Heart left ventricle (tissue), 16 donors: ENCODE measurements at regions not wholly inside any gene's neighbourhood (a gene's known extent, or its start where the extent isn't known, plus 50 kb on each side); places are given as distances from the start of the nearest gene placed in this dataset.

Experiments used
- ATAC-seq, 4 donors: fragments of 200-7000 bp; cut with Tn5 transposase; one replicate each; pipeline ENCODE4 v1.9.1; 2020 to 2022; ENCODE audit warnings: moderate library complexity in 4 of 4, mild to moderate bottlenecking in 3 of 4, moderate number of reproducible peaks in 1 of 4
- DNase-seq, 5 donors: peaks; one replicate each; pipeline ENCODE4 v3.0.0-alpha.2; 2020
- H3K27ac ChIP-seq, 12 donors: fragments of 200-600 bp; sonication (generic) in 4 of 12; one replicate each; pipeline versions ENCODE4 v1.5.0 to v1.8.0; 2016 to 2022; ENCODE audit warnings: mild to moderate bottlenecking in 2 of 12
- H3K27me3 ChIP-seq, 9 donors: fragments of 200-600 bp; sonication (generic) in 2 of 9; one replicate each; pipeline versions ENCODE4 v1.5.1 to v1.8.0; 2016 to 2022; ENCODE audit warnings: mild to moderate bottlenecking in 3 of 9
- H3K36me3 ChIP-seq, 9 donors: fragments of 200-600 bp; sonication (generic) in 2 of 9; one replicate each; pipeline versions ENCODE4 v1.5.0 to v1.8.0; 2018 to 2022; ENCODE audit warnings: mild to moderate bottlenecking in 2 of 9
- H3K4me1 ChIP-seq, 12 donors: fragments of 200-600 bp; sonication (generic) in 4 of 12; one replicate each; pipeline versions ENCODE4 v1.5.0 to v1.8.0; 2016 to 2022; ENCODE audit warnings: mild to moderate bottlenecking in 3 of 12
- H3K4me3 ChIP-seq, 12 donors: fragments of 200-600 bp; sonication (generic) in 4 of 12; one replicate each; pipeline versions ENCODE4 v1.5.0 to v1.8.0; 2017 to 2022; ENCODE audit warnings: mild to moderate bottlenecking in 9 of 12, moderate library complexity in 4 of 12
- H3K9me3 ChIP-seq, 12 donors: fragments of 200-600 bp; sonication (generic) in 4 of 12; one replicate each; pipeline versions ENCODE4 v1.5.0 to v1.8.0; 2016 to 2022; ENCODE audit warnings: mild to moderate bottlenecking in 1 of 12
- CTCF ChIP-seq, 12 donors: fragments of 200-600 bp; sonication (generic) in 4 of 12; IDR thresholded peaks; one replicate each; pipeline versions ENCODE4 v1.5.0 to v1.8.0; 2018 to 2022; ENCODE audit warnings: antibody characterized with exemption in 12 of 12, mild to moderate bottlenecking in 5 of 12
- POLR2A ChIP-seq, 2 donors: fragments of 450-650 bp; IDR thresholded peaks; one replicate each; pipeline ENCODE4 v1.6.1; 2017; ENCODE audit warnings: antibody characterized with exemption in 2 of 2, mild to moderate bottlenecking in 2 of 2, moderate library complexity in 2 of 2
- WGBS, 4 donors: extraction: QIAGEN DNeasy Blood & Tissue Kit in 2 of 4; methylation state at CpG; one replicate each; pipeline versions ENCODE4 v1.1.5 to v1.1.7; 2013 to 2018; 5-methylcytosine and 5-hydroxymethylcytosine counted together
- intact Hi-C, 10 donors: fragments of 100-400 bp; cut with DNase I; formaldehyde crosslinking; loops; one replicate each; pipeline versions ENCODE4 v1.11.1 to v1.14.2; 2022
- donor health status: ischemic (EF 13 %, LVEDD 7.1; RV severe dilation, severe dysfunction).
- donor health status: healthy with polysubstance abuse.
- donor health status: DM: no; HTN: yes; CAD: no.
- donor health status: DM: no; HTN: no; CAD: no.
- donor health status: ischemic (EF 25% LVEDD 6.9; RV normal size, moderate dysfunction).
- donor health status: ischemic (EF 25% LVEDD 5.7; RV mildly dilated, moderate dysfunction).
- donor health status: healthy.
- donor health status: DM: yes; HTN: yes; CAD: no.
- donor health status: ischemic (EF 35%, LVEDD 5.7; RV mildly dilated, moderate dysfunction).
- donor health status: nonischemic (EF 11% LVEDD 7.7; RV severe dilation, severe dysfunction).
- donor health status: DM: yes; HTN: yes; CAD: no.
- donor health status: PGD.
- donor health status: ischemic (EF 29% LVEDD 5.4; RV normal size, mild dysfunction).
- donor health status: nonischemic (EF 23%, LVEDD 6.1; RV moderate dilation, normal function).

DNA sequence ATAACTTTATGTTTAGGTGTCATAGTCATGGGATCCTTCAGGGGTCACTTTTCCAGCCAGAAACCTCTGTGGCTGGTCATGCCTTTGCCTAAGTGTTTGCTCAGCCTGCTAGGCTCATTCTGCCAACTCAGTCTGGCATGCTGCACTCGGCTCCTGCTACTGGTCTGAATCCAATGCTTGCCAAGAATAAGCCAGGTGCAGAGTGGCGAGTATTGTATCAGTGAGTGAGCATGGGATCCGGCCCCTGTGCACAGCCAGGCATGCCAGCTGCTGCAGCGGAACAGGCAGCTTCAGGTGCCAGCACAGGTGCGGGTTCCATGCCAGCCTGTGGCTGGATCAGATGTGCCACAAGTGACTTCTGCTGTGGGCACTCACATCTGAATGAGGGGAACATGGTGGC lies 1269.3 kb upstream of the CNTN5 start:
- Histone ChIP-seq H3K4me1 (peaks cover 0 to 7% (median 0%) of the 10 kb centered on the region in 12 donors), H3K9me3 (peaks cover 0 to 3% (median 0%) of the 10 kb centered on the region in 12 donors), H3K27me3 (no peaks in the 10 kb centered on the region), H3K27ac (no peak overlapping the region), H3K4me3 (no peak overlapping the region), H3K36me3 (no peaks in the 10 kb centered on the region)
- WGBS, 4 donors: 48 to 67% (median 57%) methylated on average over 5 of the region's 5 CpGs
- intact Hi-C loops: no loop called here
- ATAC-seq (peak; percentile 95 to 98 (median 97)), DNase-seq (peak in 4 of 5 donors; percentile 46 to 78 (median 64))
- TF ChIP-seq CTCF (IDR thresholded peaks at IDR 0.05) (peak in 2 of 12 donors; percentile 12 to 20), POLR2A (IDR thresholded peaks at IDR 0.05) (no peak)

DNA sequence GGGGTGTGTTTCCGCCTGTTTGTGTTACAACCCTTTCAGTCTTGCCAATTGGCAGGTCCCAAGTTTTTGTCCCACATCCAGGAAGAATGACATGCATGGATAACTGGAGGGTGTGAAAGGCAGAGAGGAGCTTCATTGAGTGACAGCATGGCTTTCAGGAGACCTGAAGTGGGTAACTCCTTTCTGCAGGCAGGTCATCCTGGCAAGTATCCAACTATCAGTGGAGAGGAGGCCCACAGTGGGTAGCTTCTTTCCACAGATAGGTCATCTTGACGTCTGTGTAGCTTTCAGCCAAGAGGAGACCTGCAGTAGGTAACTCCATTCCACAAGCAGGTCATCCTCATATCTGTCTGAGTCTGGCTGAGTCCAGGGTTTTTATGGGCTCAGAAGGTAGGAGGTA lies 1268.8 kb upstream of the CNTN5 start:
- Histone ChIP-seq H3K27me3 (no peaks in the 10 kb centered on the region), H3K27ac (no peak overlapping the region), H3K36me3 (no peaks in the 10 kb centered on the region), H3K9me3 (peaks cover 0 to 3% (median 0%) of the 10 kb centered on the region in 12 donors), H3K4me1 (peaks cover 0 to 7% (median 0%) of the 10 kb centered on the region in 12 donors), H3K4me3 (no peak overlapping the region)
- no peak for DNase-seq
- TF ChIP-seq POLR2A (IDR thresholded peaks at IDR 0.05) (no peak), CTCF (IDR thresholded peaks at IDR 0.05) (no peak)
- WGBS, 4 donors: 79 to 93% (median 88%) methylated on average over 2 of the region's 2 CpGs
- no peak for ATAC-seq
- intact Hi-C loops: no loop called here

DNA sequence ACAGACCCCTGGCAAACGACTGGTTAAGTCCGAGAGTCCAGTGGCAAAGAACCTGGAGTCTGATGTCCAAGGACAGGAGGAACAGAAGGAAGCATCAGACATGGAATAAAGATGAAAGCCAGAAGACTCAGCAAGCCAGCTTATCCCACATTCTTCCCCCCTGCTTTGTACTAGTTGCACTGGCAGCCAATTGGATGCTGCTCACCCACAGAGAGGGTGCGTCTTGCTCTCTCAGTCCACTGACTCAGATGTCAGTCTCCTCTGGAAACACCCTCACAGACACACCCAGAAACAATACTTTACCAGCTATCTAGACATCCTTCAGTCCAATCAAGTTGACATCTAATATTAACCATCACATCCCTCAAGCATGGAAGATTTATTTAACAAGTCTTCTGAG lies 1265.8 kb upstream of the CNTN5 start:
- peaks cover 0 to 3% (median 0%) of the 10 kb centered on the region in 12 donors for H3K4me1 ChIP-seq
- no peak for TF ChIP-seq POLR2A (IDR thresholded peaks at IDR 0.05)
- no peak for TF ChIP-seq CTCF (IDR thresholded peaks at IDR 0.05)
- no peaks in the 10 kb centered on the region for H3K27me3 ChIP-seq
- intact Hi-C loops: no loop called here
- peaks cover 0 to 3% (median 0%) of the 10 kb centered on the region in 12 donors for H3K9me3 ChIP-seq
- H3K4me3 ChIP-seq: no peak overlapping the region
- ATAC-seq (no peak), DNase-seq (no peak)
- no peaks in the 10 kb centered on the region for H3K36me3 ChIP-seq
- 61 to 76% (median 71%) methylated on average over 3 of the region's 3 CpGs for WGBS, 4 donors
- H3K27ac ChIP-seq: no peak overlapping the region

- no peaks in the 10 kb centered on the region for H3K27me3 ChIP-seq
- H3K4me1 ChIP-seq: no peaks in the 10 kb centered on the region
- H3K36me3 ChIP-seq: no peaks in the 10 kb centered on the region
- ATAC-seq (no peak), DNase-seq (no peak)
- no peak overlapping the region for H3K4me3 ChIP-seq
- WGBS, 4 donors: 83 to 91% (median 90%) methylated on average over 4 of the region's 4 CpGs
- TF ChIP-seq POLR2A (IDR thresholded peaks at IDR 0.05) (no peak), CTCF (IDR thresholded peaks at IDR 0.05) (no peak)
- H3K27ac ChIP-seq: no peak overlapping the region
- intact Hi-C loops: no loop called here
- peaks cover 0 to 3% (median 0%) of the 10 kb centered on the region in 12 donors for H3K9me3 ChIP-seq
These were observed 1264.0 kb upstream of the CNTN5 start for GRCh38 chr11:97756571-97757335.
